MM.1S (cell line): ENCODE measurements at regions not wholly inside any gene's neighbourhood (a gene's known extent, or its start where the extent isn't known, plus 50 kb on each side); places are given as distances from the start of the nearest gene placed in this dataset.

Experiments used
- DNase-seq: peaks from one replicate; pipeline ENCODE4 v3.0.0-alpha.2; 2015
- H2AFZ ChIP-seq: fragments of 300-600 bp; sonication (generic); 2 replicates; pipeline ENCODE4 v1.6.0; 2016; ENCODE audit warnings: antibody characterized with exemption, low read length
- H3F3A ChIP-seq: fragments of 300-600 bp; sonication (generic); 2 replicates; pipeline ENCODE4 v1.6.1; 2016; ENCODE audit warnings: mild to moderate bottlenecking, antibody characterized with exemption, low read length, moderate library complexity, mixed read lengths; ENCODE audit not compliant: insufficient read depth
- H3K27ac ChIP-seq: fragments of 300-600 bp; sonication (generic); 2 replicates; pipeline ENCODE4 v1.5.1; 2016; ENCODE audit warnings: mild to moderate bottlenecking, low read length
- H3K27me3 ChIP-seq: fragments of 300-600 bp; sonication (generic); replicated peaks from 2 replicates; pipeline ENCODE4 v1.6.0; 2016; ENCODE audit warnings: low read length; ENCODE audit not compliant: insufficient read depth
- H3K36me3 ChIP-seq: fragments of 300-600 bp; sonication (generic); replicated peaks from 2 replicates; pipeline ENCODE4 v1.6.1; 2016; ENCODE audit warnings: mild to moderate bottlenecking, low read length, mixed read lengths; ENCODE audit not compliant: insufficient read depth
- H3K4me1 ChIP-seq: fragments of 300-600 bp; sonication (generic); 2 replicates; pipeline ENCODE4 v1.6.1; 2016; ENCODE audit warnings: low read length, mixed read lengths
- H3K4me2 ChIP-seq: fragments of 300-600 bp; sonication (generic); 2 replicates; pipeline ENCODE4 v1.6.0; 2016; ENCODE audit warnings: low read depth, low read length
- H3K4me3 ChIP-seq: fragments of 300-600 bp; sonication (generic); 2 replicates; pipeline ENCODE4 v1.5.1; 2016; ENCODE audit warnings: low read length, mixed read lengths
- H3K79me2 ChIP-seq: fragments of 300-600 bp; sonication (generic); 2 replicates; pipeline ENCODE4 v1.6.1; 2016; ENCODE audit warnings: mixed run types, low read length, mixed read lengths
- H3K9ac ChIP-seq: fragments of 300-600 bp; sonication (generic); 2 replicates; pipeline ENCODE4 v1.6.1; 2016; ENCODE audit warnings: low read length, mixed read lengths
- H3K9me2 ChIP-seq: fragments of 300-600 bp; sonication (generic); replicated peaks from 2 replicates; pipeline ENCODE4 v1.6.1; 2016; ENCODE audit warnings: mild to moderate bottlenecking, low read length, mixed read lengths; ENCODE audit not compliant: insufficient read depth
- H3K9me3 ChIP-seq: fragments of 300-600 bp; sonication (generic); replicated peaks from 2 replicates; pipeline ENCODE4 v1.6.1; 2016; ENCODE audit warnings: mild to moderate bottlenecking, low read length, mixed read lengths; ENCODE audit not compliant: insufficient read depth
- H4K20me1 ChIP-seq: fragments of 300-600 bp; sonication (generic); 2 replicates; pipeline ENCODE4 v1.6.1; 2016; ENCODE audit warnings: mild to moderate bottlenecking, low read length, moderate library complexity, mixed read lengths; ENCODE audit not compliant: insufficient read depth
- EZH2 ChIP-seq: fragments of 300-600 bp; sonication (generic); optimal IDR thresholded peaks from 2 replicates; pipeline ENCODE3; 2017; ENCODE audit warnings: low read depth, mild to moderate bottlenecking, antibody characterized with exemption, low read length, mixed read lengths
- EZH2phosphoT487 ChIP-seq: fragments of 300-600 bp; sonication (generic); IDR thresholded peaks from 2 replicates; pipeline ENCODE4 v1.6.1; 2018; ENCODE audit warnings: antibody characterized with exemption, low read length
- TF ChIP-seq, protein P1 (sequence below): fragments of 300-600 bp; sonication (generic); IDR thresholded peaks from 2 replicates; pipeline ENCODE4 v1.5.1; 2016; ENCODE audit warnings: antibody characterized with exemption, low read length, mixed read lengths

DNA sequence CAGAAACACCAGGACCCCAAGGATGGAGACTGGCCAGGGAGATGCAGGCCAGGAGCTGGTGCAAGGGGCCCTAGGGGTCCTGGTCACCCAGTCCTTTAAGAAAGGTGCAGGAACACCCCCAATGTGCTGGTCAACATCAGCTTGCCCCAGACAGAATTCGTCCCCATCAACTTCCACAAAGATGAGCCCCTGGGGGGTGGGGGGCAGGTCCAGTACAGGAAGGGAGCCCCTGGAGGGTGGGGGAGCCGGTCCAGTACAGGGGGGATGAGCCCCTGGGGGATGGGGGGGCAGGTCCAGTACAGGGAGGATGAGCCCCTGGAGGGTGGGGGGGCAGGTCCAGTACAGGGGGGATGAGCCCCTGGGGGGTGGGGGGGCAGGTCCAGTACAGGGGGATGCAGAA lies 160.7 kb upstream of the SALL3 start:
- Histone ChIP-seq H3K36me3 (no peaks in the 10 kb centered on the region), H3K27me3 (no peaks in the 10 kb centered on the region), H3K9me3 (no peaks in the 10 kb centered on the region), H4K20me1 (no peaks in the 10 kb centered on the region), H3K4me3 (no peak overlapping the region), H3F3A (no peaks in the 10 kb centered on the region), H3K9me2 (no peaks in the 10 kb centered on the region), H3K9ac (no peak overlapping the region), H3K79me2 (no peaks in the 10 kb centered on the region), H3K27ac (no peak overlapping the region), H3K4me1 (no peaks in the 10 kb centered on the region), H3K4me2 (no peak overlapping the region), H2AFZ (no peak overlapping the region)
- TF ChIP-seq EZH2 (no peak), EZH2phosphoT487 (no peak)
- TF ChIP-seq, protein P1, sequence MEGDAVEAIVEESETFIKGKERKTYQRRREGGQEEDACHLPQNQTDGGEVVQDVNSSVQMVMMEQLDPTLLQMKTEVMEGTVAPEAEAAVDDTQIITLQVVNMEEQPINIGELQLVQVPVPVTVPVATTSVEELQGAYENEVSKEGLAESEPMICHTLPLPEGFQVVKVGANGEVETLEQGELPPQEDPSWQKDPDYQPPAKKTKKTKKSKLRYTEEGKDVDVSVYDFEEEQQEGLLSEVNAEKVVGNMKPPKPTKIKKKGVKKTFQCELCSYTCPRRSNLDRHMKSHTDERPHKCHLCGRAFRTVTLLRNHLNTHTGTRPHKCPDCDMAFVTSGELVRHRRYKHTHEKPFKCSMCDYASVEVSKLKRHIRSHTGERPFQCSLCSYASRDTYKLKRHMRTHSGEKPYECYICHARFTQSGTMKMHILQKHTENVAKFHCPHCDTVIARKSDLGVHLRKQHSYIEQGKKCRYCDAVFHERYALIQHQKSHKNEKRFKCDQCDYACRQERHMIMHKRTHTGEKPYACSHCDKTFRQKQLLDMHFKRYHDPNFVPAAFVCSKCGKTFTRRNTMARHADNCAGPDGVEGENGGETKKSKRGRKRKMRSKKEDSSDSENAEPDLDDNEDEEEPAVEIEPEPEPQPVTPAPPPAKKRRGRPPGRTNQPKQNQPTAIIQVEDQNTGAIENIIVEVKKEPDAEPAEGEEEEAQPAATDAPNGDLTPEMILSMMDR: no peak
- DNase-seq: no peak

DNA sequence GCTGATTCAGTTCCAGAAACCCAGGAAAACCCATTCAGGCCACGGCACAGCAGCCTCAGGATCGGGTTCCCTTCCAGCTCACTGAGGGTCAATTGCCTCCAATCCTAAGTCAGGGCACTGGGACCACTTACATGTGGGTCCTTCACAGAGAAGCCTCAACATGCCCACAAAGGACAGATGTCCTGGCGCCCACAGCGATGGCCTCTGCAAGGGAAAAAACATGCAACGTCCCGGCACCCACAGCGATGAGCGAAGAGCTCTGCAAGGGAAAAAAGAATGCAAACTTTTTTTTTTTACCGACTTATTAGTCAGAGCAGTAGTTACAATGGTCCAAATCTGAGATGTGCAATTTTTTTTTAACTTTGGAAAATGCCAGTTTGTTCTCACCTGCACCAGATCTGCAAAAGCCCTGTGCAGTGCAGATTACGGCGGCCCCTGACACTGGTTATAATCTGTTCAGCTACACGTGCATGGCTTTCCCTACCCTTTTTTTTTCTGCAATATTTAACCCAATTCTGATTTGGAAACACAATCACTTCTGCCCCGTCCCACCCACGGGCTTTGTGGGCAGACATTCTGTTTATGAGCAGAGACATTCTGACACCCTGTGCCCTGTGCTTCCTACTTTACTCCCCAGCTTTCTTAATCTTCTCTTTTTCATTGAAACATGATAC lies 159.3 kb upstream of the SALL3 start:
- no peak for DNase-seq
- H3K27ac ChIP-seq: no peak overlapping the region
- H2AFZ ChIP-seq: no peak overlapping the region
- H3K4me1 ChIP-seq: no peaks in the 10 kb centered on the region
- no peaks in the 10 kb centered on the region for H3K36me3 ChIP-seq
- no peaks in the 10 kb centered on the region for H4K20me1 ChIP-seq
- H3F3A ChIP-seq: no peaks in the 10 kb centered on the region
- H3K9me2 ChIP-seq: no peaks in the 10 kb centered on the region
- H3K4me2 ChIP-seq: no peak overlapping the region
- no peaks in the 10 kb centered on the region for H3K79me2 ChIP-seq
- TF ChIP-seq EZH2phosphoT487: no peak
- TF ChIP-seq EZH2: no peak
- TF ChIP-seq, protein P1: no peak
- H3K27me3 ChIP-seq: no peaks in the 10 kb centered on the region
- H3K9me3 ChIP-seq: no peaks in the 10 kb centered on the region
- no peak overlapping the region for H3K9ac ChIP-seq
- H3K4me3 ChIP-seq: no peak overlapping the region

DNA sequence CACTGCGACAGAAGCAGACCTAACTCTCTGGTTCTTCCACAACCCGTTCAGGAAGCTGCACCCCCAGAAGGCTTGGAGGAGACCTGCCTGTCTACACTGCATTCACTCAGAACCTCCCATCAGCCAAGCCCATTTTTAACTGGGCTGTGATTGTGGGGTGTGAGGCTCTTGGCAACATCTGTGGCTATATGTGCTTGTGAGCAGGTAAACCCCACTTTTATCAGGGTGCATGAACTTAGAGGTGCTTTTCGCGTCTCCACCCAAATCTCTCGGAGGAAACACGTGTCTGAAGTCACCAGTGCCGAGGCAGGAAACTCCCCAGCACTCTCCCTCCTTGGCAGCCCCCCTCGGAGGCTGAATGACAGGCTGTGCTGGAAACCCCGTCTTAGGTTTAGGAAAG lies 158.2 kb upstream of the SALL3 start:
- H3K9ac ChIP-seq: no peak overlapping the region
- no peak overlapping the region for H3K4me3 ChIP-seq
- no peaks in the 10 kb centered on the region for H3K9me3 ChIP-seq
- no peaks in the 10 kb centered on the region for H3K36me3 ChIP-seq
- H3F3A ChIP-seq: no peaks in the 10 kb centered on the region
- no peaks in the 10 kb centered on the region for H3K27me3 ChIP-seq
- no peaks in the 10 kb centered on the region for H4K20me1 ChIP-seq
- TF ChIP-seq EZH2phosphoT487 (no peak), EZH2 (no peak)
- TF ChIP-seq, protein P1: no peak
- no peaks in the 10 kb centered on the region for H3K9me2 ChIP-seq
- no peaks in the 10 kb centered on the region for H3K79me2 ChIP-seq
- no peaks in the 10 kb centered on the region for H3K4me1 ChIP-seq
- no peak overlapping the region for H2AFZ ChIP-seq
- DNase-seq: no peak
- no peak overlapping the region for H3K4me2 ChIP-seq
- no peak overlapping the region for H3K27ac ChIP-seq
